ENCODE measurements at regions not wholly inside any gene's neighbourhood (a gene's known extent, or its start where the extent isn't known, plus 50 kb on each side); places are given as distances from the start of the nearest gene placed in this dataset.
"Not testable (repeated sequence)": the region's sequence is repeated elsewhere in the genome, so short reads cannot be mapped to it uniquely, and the experiment has no call there.

GRCh38 chr15:95606551-95606950, 723.9 kb upstream of the NR2F2 start:
- no peak for DNase-seq

DNA sequence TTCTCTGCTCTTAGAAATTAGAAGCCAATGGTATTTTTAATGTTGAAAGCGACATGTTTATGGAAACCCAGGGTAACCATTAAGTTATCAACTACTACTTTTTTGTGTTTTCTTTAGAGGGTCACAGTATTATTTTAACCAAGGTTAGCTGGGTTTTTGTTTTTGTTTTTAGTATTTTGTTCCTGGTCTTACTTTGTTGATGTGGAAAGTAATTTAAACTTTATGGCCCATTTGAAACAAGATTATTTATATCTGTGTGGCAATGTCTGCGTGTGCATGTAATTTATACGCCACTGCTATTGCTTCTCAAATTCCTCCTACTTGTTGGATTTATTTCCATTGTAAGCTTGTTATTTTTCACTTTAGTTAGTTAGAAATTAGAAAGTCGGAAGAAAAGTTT, 722.1 kb upstream of the NR2F2 start:
- no peak for DNase-seq

GRCh38 chr15:95609096-95609495, 721.4 kb upstream of the NR2F2 start:
- DNase-seq, result no peak

GRCh38 chr15:95610945-95611344, 719.6 kb upstream of the NR2F2 start:
- DNase-seq, result no peak

DNA sequence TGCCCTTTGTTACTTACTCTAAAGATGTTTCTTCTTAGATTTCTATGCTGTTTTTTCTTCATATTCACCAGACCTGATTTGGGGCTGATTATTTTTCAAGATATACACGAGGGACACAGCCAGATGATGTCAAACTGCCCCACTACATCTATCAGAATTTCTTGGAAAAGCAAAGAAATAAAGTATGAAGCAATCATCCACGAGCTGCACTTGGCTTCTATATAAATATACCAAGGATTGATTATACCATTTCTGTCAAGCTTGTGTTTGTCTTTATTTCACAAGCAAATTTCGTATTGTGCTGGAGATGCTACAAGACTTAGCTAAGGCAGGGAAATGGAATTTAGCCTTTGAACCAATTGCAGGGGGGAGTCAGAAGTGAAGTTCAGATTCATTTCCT, 715.1 kb upstream of the NR2F2 start:
- no peak for DNase-seq

- DNase-seq, result no peak
These were observed 714.2 kb upstream of the NR2F2 start for GRCh38 chr15:95616306-95616705.

DNA sequence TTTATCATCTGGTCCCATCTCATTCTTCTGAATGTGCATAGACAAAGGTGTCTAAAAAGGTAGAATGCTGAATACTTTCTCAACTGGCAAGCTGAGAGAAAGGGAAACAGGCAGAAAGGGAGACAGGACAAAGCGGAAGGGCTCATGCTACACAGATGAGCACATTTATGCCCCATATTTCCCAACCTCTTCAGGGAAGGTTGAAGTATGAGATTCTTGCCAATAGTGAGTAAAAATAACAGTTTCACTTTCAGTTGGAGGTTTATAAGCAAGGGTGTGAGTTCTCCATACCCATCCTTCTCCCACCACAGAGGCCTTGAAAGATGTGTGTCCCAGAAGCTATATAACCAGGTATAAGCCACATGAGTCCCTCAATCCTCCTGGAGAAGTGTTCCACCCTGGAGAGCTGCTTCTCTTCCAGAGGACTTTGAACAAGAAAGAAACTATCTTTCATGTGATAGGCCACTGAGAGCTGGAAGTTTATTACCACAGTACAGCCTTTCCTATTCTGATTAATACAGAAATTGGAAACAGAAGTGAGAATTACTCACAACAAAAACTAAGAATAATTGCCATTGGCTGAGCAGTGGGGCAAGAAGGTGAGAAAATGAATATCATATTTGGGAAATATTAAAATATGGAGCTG, 709.4 kb upstream of the NR2F2 start:
- no peak for DNase-seq

DNA sequence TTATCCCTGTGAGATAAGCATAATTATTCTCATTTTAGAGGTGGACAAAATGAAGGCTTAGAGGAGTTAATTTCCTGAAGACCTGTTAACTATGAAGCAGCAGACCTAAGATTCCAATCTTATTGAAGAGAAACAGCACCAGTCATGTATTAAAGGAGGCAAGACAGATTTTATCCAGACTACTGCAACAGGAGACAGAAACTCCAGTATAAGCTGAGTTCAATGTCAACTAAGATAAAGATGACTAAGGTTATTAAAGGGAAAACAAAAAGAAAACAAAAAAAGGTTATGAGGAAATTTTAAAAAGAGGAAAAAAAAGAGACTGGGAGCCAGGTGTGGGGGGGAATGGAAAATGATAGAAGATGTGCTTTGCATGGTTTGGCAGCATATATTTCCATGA, 707.7 kb upstream of the NR2F2 start:
- no peak for DNase-seq

DNA sequence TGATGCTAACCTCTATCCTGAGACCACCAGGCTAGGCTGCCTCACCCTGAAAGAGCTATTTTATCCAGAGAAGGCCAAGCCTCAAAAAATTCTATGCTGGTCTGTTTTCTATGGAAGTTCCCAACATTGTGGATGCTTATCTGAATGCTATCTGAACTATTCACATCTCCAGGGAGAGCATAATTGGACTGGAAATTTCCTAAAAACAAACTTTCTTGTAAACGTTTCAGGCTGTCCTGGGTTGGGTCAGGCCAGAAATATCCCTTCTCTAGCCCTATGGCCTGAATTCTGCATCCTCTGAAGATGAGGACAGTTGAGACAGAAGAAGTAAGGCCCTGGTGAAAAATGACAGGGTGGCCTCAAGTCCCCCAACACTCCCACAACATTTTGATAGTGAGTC, 706.4 kb upstream of the NR2F2 start:
- no peak for DNase-seq

DNA sequence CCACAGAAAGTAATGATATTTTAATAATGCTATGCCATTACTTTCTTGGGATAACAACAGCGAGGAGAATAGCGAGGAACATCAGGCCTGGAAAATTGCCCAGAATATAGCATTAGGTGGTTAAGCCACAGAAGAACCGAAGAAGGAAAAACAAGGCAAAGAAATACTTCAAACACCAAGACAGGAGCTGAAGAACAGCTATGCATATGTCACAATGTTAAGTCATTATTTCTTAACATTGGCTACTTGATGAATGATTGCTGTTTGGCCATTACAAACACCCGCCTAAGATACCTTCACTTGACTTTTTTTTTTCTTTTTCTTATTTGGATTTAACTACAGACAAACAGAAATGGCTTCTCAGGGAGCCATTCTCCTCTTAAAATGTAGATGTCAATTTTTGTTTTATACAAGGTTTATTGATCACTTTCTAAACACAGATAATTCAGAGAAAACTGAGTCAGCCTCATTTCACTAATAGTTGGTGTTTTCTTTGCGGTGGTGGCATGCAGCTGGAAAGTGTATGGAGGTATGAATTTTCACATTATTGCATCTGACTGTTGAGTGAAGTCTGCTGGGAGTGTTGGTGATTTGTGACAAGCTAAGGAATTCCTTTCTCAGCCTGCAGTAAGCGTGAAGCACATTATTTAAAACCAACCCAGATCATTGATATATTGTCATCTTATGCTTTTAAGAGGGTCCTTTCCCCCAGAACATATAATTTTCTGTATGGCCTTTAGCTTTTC, 705.7 kb upstream of the NR2F2 start:
- no peak for DNase-seq

- DNase-seq, result no peak
These were observed 703.8 kb upstream of the NR2F2 start for GRCh38 chr15:95626501-95627361.

DNA sequence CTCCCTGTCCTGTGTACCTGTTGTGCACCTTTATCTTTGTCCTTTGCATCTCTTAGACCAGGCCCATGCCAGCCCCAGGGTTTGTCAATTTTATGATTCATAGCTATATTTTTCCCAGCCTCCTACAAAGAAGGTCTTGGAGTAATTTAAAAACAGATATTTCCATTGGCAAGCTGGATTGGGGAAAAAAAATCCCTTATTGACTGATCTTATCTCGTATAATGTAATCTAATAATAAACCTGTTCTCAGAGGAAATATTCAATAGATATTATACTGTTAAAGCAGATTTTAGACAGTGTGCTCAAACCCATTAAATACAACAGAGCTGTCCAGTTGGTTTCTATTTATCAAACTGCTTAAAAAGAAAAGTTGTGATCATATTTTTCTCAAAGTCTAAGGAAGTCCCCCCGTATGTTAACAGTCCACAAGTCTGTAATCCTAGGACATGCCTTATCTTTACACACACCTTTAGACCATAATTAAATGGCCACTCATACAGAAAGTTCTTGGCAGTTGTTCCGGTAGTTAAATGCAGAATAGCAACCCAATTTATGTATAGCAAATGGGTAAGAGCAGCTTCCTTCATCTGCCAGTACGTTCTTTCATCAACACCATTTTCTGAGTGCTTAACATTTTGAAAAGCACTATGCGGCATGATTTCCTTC, 700.9 kb upstream of the NR2F2 start:
- DNase-seq, result no peak

DNA sequence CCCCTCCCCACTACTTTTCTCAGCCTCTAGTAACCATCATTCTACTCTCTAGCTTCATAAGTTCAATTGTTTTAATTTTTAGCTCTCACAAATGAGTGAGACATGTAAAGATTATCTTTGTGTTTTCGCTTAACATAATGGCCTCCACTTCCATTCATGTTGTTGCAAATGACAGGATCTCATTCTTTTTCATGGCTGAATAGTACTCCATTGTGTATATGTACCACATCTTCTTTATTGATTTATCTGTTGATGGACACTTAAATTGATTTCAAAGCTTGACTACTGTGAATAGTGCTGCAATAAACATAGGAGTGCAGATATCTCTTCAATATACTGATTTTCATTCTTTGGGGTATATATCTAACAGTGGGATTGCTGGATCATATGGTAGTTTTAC, 699.8 kb upstream of the NR2F2 start:
- DNase-seq, result no peak

DNA sequence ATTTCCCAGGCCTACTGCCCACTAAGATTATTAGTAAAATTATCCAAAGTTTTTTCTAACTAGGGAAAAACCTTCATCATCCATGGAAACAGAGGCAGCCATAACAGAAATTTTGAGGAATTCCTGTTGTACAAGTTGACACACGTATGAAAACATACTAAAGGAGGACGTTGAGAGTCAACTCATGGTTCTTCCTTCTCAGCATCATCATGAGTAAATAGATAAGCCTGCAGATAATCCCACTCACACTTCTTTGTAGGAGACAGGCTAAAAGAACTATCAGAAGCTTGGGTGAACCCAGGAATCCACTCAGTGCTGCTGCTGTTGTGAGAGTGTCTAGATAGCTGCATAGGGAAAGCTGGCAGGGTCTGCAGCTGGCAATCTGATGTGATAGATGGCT, 694.8 kb upstream of the NR2F2 start:
- DNase-seq, result no peak

DNA sequence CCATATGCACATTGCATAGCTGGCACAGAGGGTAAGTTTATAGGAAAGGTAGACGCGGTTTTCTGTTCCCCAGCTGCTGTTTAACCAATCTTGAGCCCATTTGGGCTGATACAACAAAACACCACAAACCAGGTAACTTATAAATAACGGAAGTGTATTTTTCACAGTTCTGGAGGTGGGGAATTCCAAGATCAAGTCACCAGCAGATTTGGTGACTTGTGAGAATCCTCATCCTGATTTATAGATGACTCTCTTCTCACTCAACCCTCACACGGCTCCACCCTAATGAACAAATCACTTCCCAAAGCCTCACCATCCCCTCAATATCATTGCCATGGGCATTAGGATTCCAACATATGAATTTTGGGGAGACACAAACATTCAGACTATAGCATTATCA, 694.4 kb upstream of the NR2F2 start:
- DNase-seq, result no peak

- not testable (repeated sequence) for DNase-seq
These were observed 693.3 kb upstream of the NR2F2 start for GRCh38 chr15:95637234-95637633.

GRCh38 chr15:95639208-95639607, 691.3 kb upstream of the NR2F2 start:
- DNase-seq, result no peak

DNA sequence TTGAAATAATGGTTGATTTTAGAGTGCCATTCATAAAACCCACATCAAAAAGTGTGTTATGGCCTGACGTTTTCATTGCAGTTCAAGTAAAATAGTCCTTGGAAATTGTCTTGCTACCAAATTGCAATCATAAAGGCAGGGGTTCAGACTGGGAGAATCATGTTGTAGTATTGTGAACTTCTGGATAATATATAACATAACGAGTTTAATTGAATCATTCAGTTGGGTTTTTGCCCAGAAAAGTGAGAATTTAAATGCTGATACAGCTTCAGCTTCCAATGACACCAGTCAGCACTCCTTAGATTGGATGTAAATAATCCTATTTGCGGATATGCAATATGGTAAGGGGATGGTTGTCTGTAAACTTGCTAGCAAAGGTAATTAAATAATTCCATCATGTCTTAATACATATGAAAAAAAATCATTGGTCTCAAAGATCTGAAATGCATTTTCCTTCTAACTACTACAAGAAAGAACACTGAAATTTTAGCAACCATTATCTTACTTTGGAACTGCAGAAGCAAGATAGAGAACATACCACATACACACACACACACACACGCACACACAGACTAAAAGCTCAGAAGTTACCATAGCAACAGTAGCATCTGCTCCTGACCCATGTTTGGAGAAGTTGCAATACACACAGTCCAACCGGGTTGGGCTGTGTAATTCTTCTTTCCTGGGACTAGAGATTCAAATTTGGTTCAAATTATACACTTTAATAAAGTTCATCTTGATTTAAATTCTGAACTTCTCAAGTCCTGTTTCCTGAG, 686.2 kb upstream of the NR2F2 start:
- DNase-seq, result peak in 1 of 2 donors; percentile 44

DNA sequence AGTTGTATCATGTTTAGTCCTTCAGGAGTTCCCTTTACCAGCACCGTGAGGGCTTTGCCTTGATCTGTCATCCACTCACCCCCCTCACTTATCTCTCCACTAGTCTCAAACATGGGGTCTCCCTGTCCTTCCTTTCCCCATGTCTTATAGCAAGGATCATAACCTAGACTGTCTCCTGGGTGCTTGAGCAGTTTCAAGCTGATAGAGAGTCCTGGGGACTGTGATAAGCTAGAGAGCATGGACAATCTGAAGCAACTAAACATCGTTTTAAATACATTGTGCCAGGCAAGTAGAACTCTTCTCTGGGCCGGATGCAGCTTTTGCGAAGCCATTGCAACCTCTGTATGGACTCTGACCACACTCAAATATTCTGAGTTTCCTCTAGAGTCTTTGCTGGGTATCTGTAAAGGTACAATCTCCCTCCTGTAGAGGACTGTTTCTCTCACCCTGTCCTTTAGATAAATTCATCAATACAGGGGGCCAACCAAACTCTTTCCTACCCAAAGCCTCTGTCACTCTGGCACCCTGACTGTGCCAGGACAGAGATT, 684.6 kb upstream of the NR2F2 start:
- DNase-seq, result no peak

GRCh38 chr15:95646484-95647273, 683.8 kb upstream of the NR2F2 start:
- DNase-seq, result no peak

Data from right lung (tissue), 2 donors.